ENCODE measurements at regions not wholly inside any gene's neighbourhood (a gene's known extent, or its start where the extent isn't known, plus 50 kb on each side); places are given as distances from the start of the nearest gene placed in this dataset.

- TF ChIP-seq CTCF (IDR thresholded peaks at IDR 0.05): no peak
- Histone ChIP-seq H3K4me3 (no peak overlapping the region), H3K36me3 (no peaks in the 10 kb centered on the region), H3K4me1 (no peaks in the 10 kb centered on the region), H3K27ac (no peak overlapping the region), H3K9me3 (no peaks in the 10 kb centered on the region), H3K27me3 (no peaks in the 10 kb centered on the region)
- intact Hi-C loops (cut with DNase I; ENCODE audit: low total_unique reads): no loop called here
- DNase-seq: no peak
These were observed 1522.9 kb upstream of the WWC1 start for GRCh38 chr5:166768536-166768935.

GRCh38 chr5:166772770-166773169, 1518.7 kb upstream of the WWC1 start:
- no peaks in the 10 kb centered on the region for H3K27me3 ChIP-seq
- H3K36me3 ChIP-seq: no peaks in the 10 kb centered on the region
- DNase-seq: no peak
- TF ChIP-seq CTCF (IDR thresholded peaks at IDR 0.05): no peak
- H3K9me3 ChIP-seq: no peaks in the 10 kb centered on the region
- intact Hi-C loops (cut with DNase I; ENCODE audit: low total_unique reads): no loop called here
- no peak overlapping the region for H3K27ac ChIP-seq
- H3K4me1 ChIP-seq: no peaks in the 10 kb centered on the region
- H3K4me3 ChIP-seq: no peak overlapping the region

- H3K4me1 ChIP-seq: no peaks in the 10 kb centered on the region
- H3K9me3 ChIP-seq: no peaks in the 10 kb centered on the region
- H3K27ac ChIP-seq: no peak overlapping the region
- no peak for TF ChIP-seq CTCF (IDR thresholded peaks at IDR 0.05)
- no peak for DNase-seq
- intact Hi-C loops (cut with DNase I; ENCODE audit: low total_unique reads): no loop called here
- no peaks in the 10 kb centered on the region for H3K27me3 ChIP-seq
- H3K36me3 ChIP-seq: no peaks in the 10 kb centered on the region
- H3K4me3 ChIP-seq: no peak overlapping the region
These were observed 1509.7 kb upstream of the WWC1 start for GRCh38 chr5:166781737-166782136.

- Histone ChIP-seq H3K4me1 (no peaks in the 10 kb centered on the region), H3K27me3 (no peaks in the 10 kb centered on the region), H3K4me3 (no peak overlapping the region), H3K9me3 (no peaks in the 10 kb centered on the region), H3K27ac (no peak overlapping the region), H3K36me3 (no peaks in the 10 kb centered on the region)
- intact Hi-C loops (cut with DNase I; ENCODE audit: low total_unique reads): no loop called here
- no peak for TF ChIP-seq CTCF (IDR thresholded peaks at IDR 0.05)
- no peak for DNase-seq
These were observed 1506.8 kb upstream of the WWC1 start for GRCh38 chr5:166784545-166785078.

GRCh38 chr5:166786178-166786577, 1505.3 kb upstream of the WWC1 start:
- intact Hi-C loops (cut with DNase I; ENCODE audit: low total_unique reads): no loop called here
- no peak for TF ChIP-seq CTCF (IDR thresholded peaks at IDR 0.05)

GRCh38 chr5:166786889-166787288, 1504.6 kb upstream of the WWC1 start:
- H3K27me3 ChIP-seq: no peaks in the 10 kb centered on the region
- intact Hi-C loops (cut with DNase I; ENCODE audit: low total_unique reads): no loop called here
- no peak for DNase-seq
- H3K4me3 ChIP-seq: no peak overlapping the region
- H3K4me1 ChIP-seq: no peaks in the 10 kb centered on the region
- H3K36me3 ChIP-seq: no peaks in the 10 kb centered on the region
- H3K27ac ChIP-seq: no peak overlapping the region
- TF ChIP-seq CTCF (IDR thresholded peaks at IDR 0.05): no peak
- H3K9me3 ChIP-seq: no peaks in the 10 kb centered on the region

More at GRCh38 chr5:166786178-166786577, 1505.3 kb upstream of the WWC1 start:
- H3K36me3 ChIP-seq: no peaks in the 10 kb centered on the region
- no peaks in the 10 kb centered on the region for H3K9me3 ChIP-seq
- H3K27ac ChIP-seq: no peak overlapping the region
- no peaks in the 10 kb centered on the region for H3K4me1 ChIP-seq
- no peaks in the 10 kb centered on the region for H3K27me3 ChIP-seq
- no peak overlapping the region for H3K4me3 ChIP-seq
- no peak for DNase-seq

All from tibial artery (tissue), 4 donors.